ENCODE measurements at regions not wholly inside any gene's neighbourhood (a gene's known extent, or its start where the extent isn't known, plus 50 kb on each side); places are given as distances from the start of the nearest gene placed in this dataset.
A peak's percentile ranks its signal among the peaks of the same experiment; 100 is the strongest.

- H3K4me3 ChIP-seq (ENCODE audit: low read depth, low read length), result no peak overlapping the region
- DNase-seq (ENCODE audit: low read depth), result no peak
- no peak for TF ChIP-seq CTCF (IDR thresholded peaks at IDR 0.05; ENCODE audit: insufficient read depth, low read depth, low read length)
These were observed 553.8 kb downstream of the CCER1 start for GRCh38 chr12:90401185-90401584.

GRCh38 chr12:90399357-90399756 lies 555.6 kb downstream of the CCER1 start:
- no peak overlapping the region for H3K4me3 ChIP-seq (ENCODE audit: low read depth, low read length)
- no peak for TF ChIP-seq CTCF (IDR thresholded peaks at IDR 0.05; ENCODE audit: insufficient read depth, low read depth, low read length)
- peak; percentile 2 for DNase-seq (ENCODE audit: low read depth)

- DNase-seq (ENCODE audit: low read depth), result no peak
- no peak overlapping the region for H3K4me3 ChIP-seq (ENCODE audit: low read depth, low read length)
- TF ChIP-seq CTCF (IDR thresholded peaks at IDR 0.05; ENCODE audit: insufficient read depth, low read depth, low read length), result no peak
These were observed 556.6 kb downstream of the CCER1 start for GRCh38 chr12:90398285-90398836.

GRCh38 chr12:90396556-90396955 lies 558.4 kb downstream of the CCER1 start:
- no peak overlapping the region for H3K4me3 ChIP-seq (ENCODE audit: low read depth, low read length)
- no peak for TF ChIP-seq CTCF (IDR thresholded peaks at IDR 0.05; ENCODE audit: insufficient read depth, low read depth, low read length)
- no peak for DNase-seq (ENCODE audit: low read depth)

GRCh38 chr12:90393652-90394051 lies 561.3 kb downstream of the CCER1 start:
- TF ChIP-seq CTCF (IDR thresholded peaks at IDR 0.05; ENCODE audit: insufficient read depth, low read depth, low read length), result no peak
- DNase-seq (ENCODE audit: low read depth), result no peak
- no peak overlapping the region for H3K4me3 ChIP-seq (ENCODE audit: low read depth, low read length)

GRCh38 chr12:90393089-90393488 lies 561.9 kb downstream of the CCER1 start:
- no peak for DNase-seq (ENCODE audit: low read depth)
- H3K4me3 ChIP-seq (ENCODE audit: low read depth, low read length), result no peak overlapping the region
- no peak for TF ChIP-seq CTCF (IDR thresholded peaks at IDR 0.05; ENCODE audit: insufficient read depth, low read depth, low read length)

- H3K4me3 ChIP-seq (ENCODE audit: low read depth, low read length), result no peak overlapping the region
- DNase-seq (ENCODE audit: low read depth), result no peak
- TF ChIP-seq CTCF (IDR thresholded peaks at IDR 0.05; ENCODE audit: insufficient read depth, low read depth, low read length), result no peak
These were observed 564.0 kb downstream of the CCER1 start for GRCh38 chr12:90390947-90391346.
